GM12878 (cell line): ENCODE measurements at regions not wholly inside any gene's neighbourhood (a gene's known extent, or its start where the extent isn't known, plus 50 kb on each side); places are given as distances from the start of the nearest gene placed in this dataset.

Experiments
- ATAC-seq: fragments of 200-7000 bp; cut with Tn5 transposase; 3 replicates; pipeline ENCODE4 v1.9.1; 2020; ENCODE audit warnings: mild to moderate bottlenecking, moderate library complexity
- BruUV-seq: library from RNA; stranded (reverse); fragments of 400-500 nt; replicated peaks from 2 replicates; lab custom pipeline; 2021; lab: Mats Ljungman, UMichigan
- CTCF ChIA-PET: fragments of 300-600 bp; sonication (Branson Sonifier 250); formaldehyde crosslinking; extraction: SDS; loops from one replicate; lab custom pipeline; 2021; ENCODE audit warnings: inconsistent platforms; lab: Yijun Ruan, JAX
- POLR2A ChIA-PET: fragments of 350-600 bp; formaldehyde crosslinking; extraction: SDS; loops from one replicate; lab custom pipeline; 2021; ENCODE audit warnings: inconsistent platforms; lab: Charles Lee
- RAD21 ChIA-PET: fragments of 300-600 bp; sonication (Branson Sonifier 250); formaldehyde crosslinking; loops from one replicate; lab custom pipeline; 2023; ENCODE audit warnings: antibody characterized with exemption; ENCODE audit not compliant: unreplicated experiment; lab: Charles Lee
- SMC1A ChIA-PET: fragments of 300-600 bp; sonication (Branson Sonifier 250); formaldehyde crosslinking; loops from one replicate; lab custom pipeline; 2023; ENCODE audit not compliant: unreplicated experiment, uncharacterized antibody; lab: Charles Lee
- DNase-seq: peaks from one replicate; pipeline ENCODE4 v3.0.0-alpha.2; 2011; ENCODE audit warnings: low read depth, low spot score
- FAIRE-seq: peaks from 3 replicates; lab custom pipeline; 2011; peaks lifted over from hg19 to GRCh38; lab: Jason Lieb, UNC
- H2AFZ ChIP-seq: 2 replicates; pipeline ENCODE4 v1.6.0; 2011; ENCODE audit warnings: low read depth, low read length, control low read depth; ENCODE audit not compliant: control insufficient read depth
- H3K27ac ChIP-seq: 2 replicates; pipeline ENCODE4 v1.5.1; 2011; ENCODE audit warnings: control low read depth; ENCODE audit not compliant: control insufficient read depth, insufficient read depth
- H3K27me3 ChIP-seq, 2 experiments: replicated peaks in 1 of 2; 2 replicates each; pipeline versions ENCODE4 v1.6.0 to v1.6.1; 2011; ENCODE audit warnings: low read length in 1 of 2; ENCODE audit not compliant: control insufficient read depth in 2 of 2, insufficient read depth in 2 of 2
- H3K36me3 ChIP-seq, 2 experiments: 2 replicates each; pipeline ENCODE4 v1.5.1; 2011; ENCODE audit warnings: low read length in 1 of 2; ENCODE audit not compliant: control insufficient read depth in 2 of 2, insufficient read depth in 2 of 2
- H3K4me1 ChIP-seq: 2 replicates; pipeline ENCODE4 v1.6.1; 2011; ENCODE audit warnings: mild to moderate bottlenecking, low read length, moderate library complexity, mixed read lengths; ENCODE audit not compliant: control insufficient read depth, insufficient read depth
- H3K4me2 ChIP-seq: 2 replicates; pipeline ENCODE4 v1.6.0; 2011; ENCODE audit warnings: control low read depth; ENCODE audit not compliant: control insufficient read depth, insufficient read depth
- H3K4me3 ChIP-seq: fragments of 200-600 bp; sonication (generic); 2 replicates; pipeline ENCODE4 v1.5.1; 2016
- H3K79me2 ChIP-seq: 2 replicates; pipeline ENCODE4 v1.6.0; 2011; ENCODE audit warnings: low read length; ENCODE audit not compliant: control insufficient read depth, insufficient read depth
- H3K9ac ChIP-seq: 2 replicates; pipeline ENCODE4 v1.8.0; 2011; ENCODE audit warnings: low read length, control low read depth, mixed read lengths; ENCODE audit not compliant: control insufficient read depth, insufficient read depth
- H3K9me3 ChIP-seq: replicated peaks from 3 replicates; pipeline ENCODE4 v1.5.1; 2011; ENCODE audit warnings: mild to moderate bottlenecking, low read length; ENCODE audit not compliant: control insufficient read depth, insufficient read depth
- H4K20me1 ChIP-seq: 2 replicates; pipeline ENCODE4 v1.6.0; 2011; ENCODE audit not compliant: control insufficient read depth, insufficient read depth
- BCL11A ChIP-seq: IDR thresholded peaks from 2 replicates; pipeline ENCODE4 v1.6.1; 2011; ENCODE audit warnings: low read depth, low read length
- CBX3 ChIP-seq: fragments of 200-600 bp; sonication (generic); IDR thresholded peaks from 2 replicates; pipeline ENCODE4 v1.6.1; 2016; ENCODE audit warnings: low read depth, borderline replicate concordance
- E2F4 ChIP-seq: IDR thresholded peaks from 2 replicates; pipeline ENCODE4 v1.6.1; 2012; ENCODE audit warnings: low read depth, low read length, improper control_type of control experiment
- IRF5 ChIP-seq: fragments of 450-650 bp; IDR thresholded peaks from 2 replicates; pipeline ENCODE4 v1.6.1; 2017; ENCODE audit warnings: borderline replicate concordance
- KAT2A ChIP-seq: conservative IDR thresholded peaks from 2 replicates; pipeline ENCODE4 v1.6.1; 2011; ENCODE audit warnings: low read depth, low read length; ENCODE audit not compliant: control insufficient read depth
- MLLT1 ChIP-seq: fragments of 450-650 bp; IDR thresholded peaks from 2 replicates; pipeline ENCODE4 v1.6.1; 2016; ENCODE audit warnings: mild to moderate bottlenecking
- POLR2AphosphoS2 ChIP-seq: IDR thresholded peaks from 2 replicates; pipeline ENCODE4 v1.6.1; 2011; ENCODE audit warnings: low read depth, mild to moderate bottlenecking, low read length, improper control_type of control experiment, moderate library complexity
- RFX5 ChIP-seq: IDR thresholded peaks from 2 replicates; pipeline ENCODE4 v1.6.1; 2011; ENCODE audit warnings: low read depth, low read length, improper control_type of control experiment
- SPI1 ChIP-seq: IDR thresholded peaks from 2 replicates; pipeline ENCODE4 v1.6.1; 2011; ENCODE audit warnings: low read depth, mild to moderate bottlenecking, low read length, moderate library complexity, borderline replicate concordance; ENCODE audit not compliant: insufficient read depth
- YY1 ChIP-seq: IDR thresholded peaks from 2 replicates; pipeline ENCODE4 v1.6.1; 2011; ENCODE audit warnings: low read depth, mild to moderate bottlenecking, low read length
- ZNF592 ChIP-seq: fragments of 450-650 bp; IDR thresholded peaks from 2 replicates; pipeline ENCODE4 v1.6.1; 2017; ENCODE audit warnings: mild to moderate bottlenecking, moderate library complexity
- ZZZ3 ChIP-seq: IDR thresholded peaks from 2 replicates; pipeline ENCODE4 v1.6.1; 2011; ENCODE audit warnings: low read depth; ENCODE audit not compliant: control insufficient read depth, insufficient read length
- WGBS: methylation state at CpG from one replicate; pipeline ENCODE4 v1.1.6; 2016; ENCODE audit warnings: low lambda C conversion rate; ENCODE audit not compliant: insufficient replicate concordance, insufficient coverage; ENCODE audit errors: missing lambda C conversion rate; 5-methylcytosine and 5-hydroxymethylcytosine counted together
- in situ Hi-C: fragments of 300-500 bp; cut with MboI; formaldehyde crosslinking; loops from 9 replicates; pipeline ENCODE4 v1.14.3; 2018; ENCODE audit warnings: mixed read lengths
- intact Hi-C: fragments of 100-400 bp; cut with micrococcal nuclease; formaldehyde crosslinking; loops from one replicate; pipeline ENCODE4 v1.14.2; 2022; ENCODE audit not compliant: unreplicated experiment

- CTCF ChIA-PET = no interaction called here
- Histone ChIP-seq H3K4me2 (no peak overlapping the region), H3K9me3 (no peaks in the 10 kb centered on the region), H3K36me3 (no peaks in the 10 kb centered on the region), H3K4me3 (no peak overlapping the region), H3K27me3 (no peaks in the 10 kb centered on the region), H4K20me1 (no peaks in the 10 kb centered on the region), H3K9ac (no peak overlapping the region), H2AFZ (no peak overlapping the region), H3K79me2 (no peaks in the 10 kb centered on the region), H3K4me1 (no peaks in the 10 kb centered on the region), H3K27ac (no peak overlapping the region)
- intact Hi-C loops = no loop called here
- BruUV-seq = no TSS peak
- in situ Hi-C loops = no loop called here
- DNase-seq = no peak
- no peak for ATAC-seq
- WGBS = 5% methylated on average over 1 of the region's 1 CpG
- FAIRE-seq = no peak
- SMC1A ChIA-PET = no interaction called here
- RAD21 ChIA-PET = no interaction called here
- TF ChIP-seq E2F4 = no peak
- TF ChIP-seq ZZZ3 = no peak
- TF ChIP-seq SPI1 = no peak
- no peak for TF ChIP-seq BCL11A
- no peak for TF ChIP-seq KAT2A
- no peak for TF ChIP-seq RFX5
- TF ChIP-seq YY1 = no peak
- no peak for TF ChIP-seq CBX3
- TF ChIP-seq POLR2AphosphoS2 = no peak
- TF ChIP-seq IRF5 = no peak
- TF ChIP-seq ZNF592 = no peak
- TF ChIP-seq MLLT1 = no peak
- POLR2A ChIA-PET = no interaction called here
Observed at GRCh38 chr11:28887681-28888080, 779.5 kb downstream of the METTL15 start.
